Body of pancreas (tissue), 4 donors: ENCODE measurements at regions not wholly inside any gene's neighbourhood (a gene's known extent, or its start where the extent isn't known, plus 50 kb on each side); places are given as distances from the start of the nearest gene placed in this dataset.
A peak's percentile ranks its signal among the peaks of the same experiment; 100 is the strongest.
"Not testable (repeated sequence)": the region's sequence is repeated elsewhere in the genome, so short reads cannot be mapped to it uniquely, and the experiment has no call there.

Source experiments
- ATAC-seq: fragments of 150-250 bp; one replicate; pipeline ENCODE4 v1.9.1; 2016
- DNase-seq, 4 donors: peaks; one replicate each; pipeline ENCODE4 v3.0.0-alpha.2; 2019
- H3K27ac ChIP-seq, 4 donors: fragments of 200-600 bp; sonication (generic); 1 replicate in 3 of 4; 2 replicates in 1 of 4; pipeline versions ENCODE4 v1.5.1 to v1.6.1; 2016 to 2019; ENCODE audit warnings: mild to moderate bottlenecking in 1 of 4, mixed read lengths in 1 of 4, moderate library complexity in 1 of 4
- H3K27me3 ChIP-seq, 2 donors: fragments of 200-600 bp; sonication (generic); one replicate each; pipeline ENCODE4 v1.6.0; 2016; ENCODE audit warnings: mild to moderate bottlenecking in 1 of 2
- H3K36me3 ChIP-seq, 2 donors: fragments of 200-600 bp; sonication (generic); replicated peaks in 1 of 2; 2 replicates each; pipeline ENCODE4 v1.5.1; 2016; ENCODE audit warnings: low read depth in 2 of 2; ENCODE audit not compliant: insufficient read depth in 1 of 2
- H3K4me1 ChIP-seq: fragments of 200-600 bp; sonication (generic); one replicate; pipeline ENCODE4 v1.6.0; 2016
- H3K4me3 ChIP-seq, 2 donors: fragments of 200-600 bp; sonication (generic); 1 replicate in 1 of 2; 2 replicates in 1 of 2; pipeline ENCODE4 v1.5.1; 2016 to 2019
- H3K9me3 ChIP-seq, 3 donors: fragments of 200-600 bp; sonication (generic); 1 replicate in 2 of 3; 2 replicates in 1 of 3; pipeline ENCODE4 v1.5.1; 2016
- POLR2A ChIP-seq, 3 donors: fragments of 450-650 bp; IDR thresholded peaks; one replicate each; pipeline ENCODE4 v1.6.1; 2016; ENCODE audit warnings: antibody characterized with exemption in 3 of 3, mild to moderate bottlenecking in 2 of 3
- WGBS, 2 donors: methylation state at CpG; one replicate each; pipeline ENCODE4 v1.1.5; 2017; 5-methylcytosine and 5-hydroxymethylcytosine counted together
- intact Hi-C: fragments of 100-400 bp; cut with DNase I; formaldehyde crosslinking; loops from one replicate; pipeline ENCODE4 v1.15.1; 2023
- TF ChIP-seq, protein P1 (sequence below), 7 experiments: fragments of 450-650 bp in 4 of 7; fragments of 200-600 bp in 3 of 7; sonication (generic) in 3 of 7; IDR thresholded peaks; one replicate each; pipeline ENCODE4 v1.5.1; 2016 to 2019; ENCODE audit warnings: antibody characterized with exemption in 7 of 7

GRCh38 chr18:49690312-49690711 lies 123.0 kb downstream of the ACAA2 start:
- Histone ChIP-seq H3K27me3 (no peaks in the 10 kb centered on the region), H3K4me3 (no peak overlapping the region), H3K4me1 (no peaks in the 10 kb centered on the region), H3K9me3 (no peaks in the 10 kb centered on the region), H3K27ac (no peak overlapping the region), H3K36me3 (no peaks in the 10 kb centered on the region)
- intact Hi-C loops, result no loop called here
- WGBS, 2 donors, result 53 to 57% methylated on average over 3 of the region's 3 CpGs
- ATAC-seq, result peak; percentile 35
- no peak for DNase-seq
- no peak for TF ChIP-seq POLR2A (IDR thresholded peaks at IDR 0.05)
- TF ChIP-seq, protein P1, sequence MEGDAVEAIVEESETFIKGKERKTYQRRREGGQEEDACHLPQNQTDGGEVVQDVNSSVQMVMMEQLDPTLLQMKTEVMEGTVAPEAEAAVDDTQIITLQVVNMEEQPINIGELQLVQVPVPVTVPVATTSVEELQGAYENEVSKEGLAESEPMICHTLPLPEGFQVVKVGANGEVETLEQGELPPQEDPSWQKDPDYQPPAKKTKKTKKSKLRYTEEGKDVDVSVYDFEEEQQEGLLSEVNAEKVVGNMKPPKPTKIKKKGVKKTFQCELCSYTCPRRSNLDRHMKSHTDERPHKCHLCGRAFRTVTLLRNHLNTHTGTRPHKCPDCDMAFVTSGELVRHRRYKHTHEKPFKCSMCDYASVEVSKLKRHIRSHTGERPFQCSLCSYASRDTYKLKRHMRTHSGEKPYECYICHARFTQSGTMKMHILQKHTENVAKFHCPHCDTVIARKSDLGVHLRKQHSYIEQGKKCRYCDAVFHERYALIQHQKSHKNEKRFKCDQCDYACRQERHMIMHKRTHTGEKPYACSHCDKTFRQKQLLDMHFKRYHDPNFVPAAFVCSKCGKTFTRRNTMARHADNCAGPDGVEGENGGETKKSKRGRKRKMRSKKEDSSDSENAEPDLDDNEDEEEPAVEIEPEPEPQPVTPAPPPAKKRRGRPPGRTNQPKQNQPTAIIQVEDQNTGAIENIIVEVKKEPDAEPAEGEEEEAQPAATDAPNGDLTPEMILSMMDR (IDR thresholded peaks at IDR 0.05), result no peak

GRCh38 chr18:49685231-49685942 lies 123.5 kb downstream of the LIPG start:
- no peak overlapping the region for H3K4me3 ChIP-seq
- DNase-seq (no peak), ATAC-seq (peak; percentile 38)
- H3K27me3 ChIP-seq, result no peaks in the 10 kb centered on the region
- no peak overlapping the region for H3K27ac ChIP-seq
- WGBS, 2 donors, result 77 to 80% methylated on average over 6 of the region's 6 CpGs
- intact Hi-C loops, result no loop called here
- TF ChIP-seq, protein P1 (IDR thresholded peaks at IDR 0.05), result no peak
- no peak for TF ChIP-seq POLR2A (IDR thresholded peaks at IDR 0.05)
- no peaks in the 10 kb centered on the region for H3K4me1 ChIP-seq
- no peaks in the 10 kb centered on the region for H3K9me3 ChIP-seq
- no peaks in the 10 kb centered on the region for H3K36me3 ChIP-seq

GRCh38 chr18:49682803-49683190 lies 120.9 kb downstream of the LIPG start:
- 81 to 96% methylated on average over 3 of the region's 3 CpGs for WGBS, 2 donors
- H3K4me3 ChIP-seq, intact Hi-C loops, H3K4me1 ChIP-seq, H3K27me3 ChIP-seq, ATAC-seq, H3K9me3 ChIP-seq, H3K36me3 ChIP-seq, H3K27ac ChIP-seq, DNase-seq: not testable (repeated sequence)

GRCh38 chr18:49682173-49682802 lies 120.4 kb downstream of the LIPG start:
- TF ChIP-seq POLR2A (IDR thresholded peaks at IDR 0.05), result no peak
- TF ChIP-seq, protein P1 (IDR thresholded peaks at IDR 0.05), result no peak
- no peaks in the 10 kb centered on the region for H3K36me3 ChIP-seq
- intact Hi-C loops, result no loop called here
- H3K27ac ChIP-seq, result no peak overlapping the region
- no peaks in the 10 kb centered on the region for H3K9me3 ChIP-seq
- DNase-seq (no peak), ATAC-seq (no peak)
- no peaks in the 10 kb centered on the region for H3K4me1 ChIP-seq
- no peaks in the 10 kb centered on the region for H3K27me3 ChIP-seq
- no peak overlapping the region for H3K4me3 ChIP-seq
- WGBS, 2 donors, result 81 to 83% methylated on average over 5 to 8 of the region's 8 CpGs

DNA sequence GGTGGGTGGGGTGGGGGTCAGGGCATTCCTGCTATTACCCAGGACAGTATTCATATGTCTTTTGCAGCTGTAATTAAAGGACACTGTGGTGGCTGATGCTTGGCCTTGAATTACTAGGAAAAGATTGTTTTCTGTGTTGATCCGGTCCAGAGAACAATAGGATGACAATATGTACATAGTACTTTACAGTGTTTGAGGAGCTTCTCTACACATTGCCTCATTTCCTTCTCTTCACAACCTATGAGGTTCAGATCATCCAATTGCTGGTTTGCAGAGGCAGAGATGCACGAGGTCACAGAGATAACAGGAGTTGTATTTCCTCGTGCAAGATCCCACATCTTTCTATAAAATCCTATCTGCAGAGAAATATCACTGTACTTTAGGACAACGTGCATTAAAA lies 119.5 kb downstream of the LIPG start:
- no peak overlapping the region for H3K4me3 ChIP-seq
- TF ChIP-seq, protein P1 (IDR thresholded peaks at IDR 0.05), result no peak
- no peak for TF ChIP-seq POLR2A (IDR thresholded peaks at IDR 0.05)
- ATAC-seq (no peak), DNase-seq (no peak)
- no peak overlapping the region for H3K27ac ChIP-seq
- no peaks in the 10 kb centered on the region for H3K36me3 ChIP-seq
- 61 to 63% methylated on average over 4 of the region's 4 CpGs for WGBS, 2 donors
- H3K9me3 ChIP-seq, result no peaks in the 10 kb centered on the region
- H3K27me3 ChIP-seq, result no peaks in the 10 kb centered on the region
- intact Hi-C loops, result no loop called here
- H3K4me1 ChIP-seq, result no peaks in the 10 kb centered on the region
